HG03066 (cell line): ENCODE measurements at regions not wholly inside any gene's neighbourhood (a gene's known extent, or its start where the extent isn't known, plus 50 kb on each side); places are given as distances from the start of the nearest gene placed in this dataset.

Experiments
- ATAC-seq: cut with Tn5 transposase; IDR thresholded peaks from one replicate; pipeline ENCODE4 v1.9.1; 2021; ENCODE audit warnings: low read depth; ENCODE audit not compliant: unreplicated experiment

- ATAC-seq: no peak
Observed at GRCh38 chr1:59045137-59045536, 251.8 kb upstream of the FGGY start.

- ATAC-seq: peak; percentile 44
Observed at GRCh38 chr1:59045636-59046035, 251.3 kb upstream of the FGGY start.

GRCh38 chr1:59046134-59046533 is 250.8 kb upstream of the FGGY start:
- no peak for ATAC-seq

GRCh38 chr1:59046730-59047157 is 250.2 kb upstream of the FGGY start:
- ATAC-seq: peak; percentile 84

- no peak for ATAC-seq
Observed at GRCh38 chr1:59051007-59051406, 245.9 kb upstream of the FGGY start.

GRCh38 chr1:59052166-59052590 is 244.7 kb upstream of the FGGY start:
- no peak for ATAC-seq

GRCh38 chr1:59054172-59054571 is 242.7 kb upstream of the FGGY start:
- no peak for ATAC-seq

- no peak for ATAC-seq
Observed at GRCh38 chr1:59055908-59056719, 240.8 kb upstream of the FGGY start.

- no peak for ATAC-seq
Observed at GRCh38 chr1:59057211-59057694, 239.6 kb upstream of the FGGY start.

GRCh38 chr1:59057796-59058195 is 239.1 kb upstream of the FGGY start:
- ATAC-seq: no peak

- no peak for ATAC-seq
Observed at GRCh38 chr1:59058665-59059439, 238.0 kb upstream of the FGGY start.

GRCh38 chr1:59061876-59062275 is 235.0 kb upstream of the FGGY start:
- ATAC-seq: no peak

GRCh38 chr1:59062743-59063142 is 234.2 kb upstream of the FGGY start:
- ATAC-seq: no peak

GRCh38 chr1:59063501-59063900 is 233.4 kb upstream of the FGGY start:
- no peak for ATAC-seq

- ATAC-seq: no peak
Observed at GRCh38 chr1:59064592-59064991, 232.3 kb upstream of the FGGY start.

GRCh38 chr1:59066236-59066635 is 230.7 kb upstream of the FGGY start:
- ATAC-seq: no peak

- no peak for ATAC-seq
Observed at GRCh38 chr1:59070610-59071009, 226.3 kb upstream of the FGGY start.

GRCh38 chr1:59071289-59071688 is 225.6 kb upstream of the FGGY start:
- ATAC-seq: no peak

GRCh38 chr1:59071876-59072582 is 224.9 kb upstream of the FGGY start:
- ATAC-seq: no peak

GRCh38 chr1:59072583-59072947 is 224.3 kb upstream of the FGGY start:
- no peak for ATAC-seq

GRCh38 chr1:59074598-59074997 is 222.3 kb upstream of the FGGY start:
- ATAC-seq: no peak
